Ishikawa (cell line): ENCODE measurements at regions not wholly inside any gene's neighbourhood (a gene's known extent, or its start where the extent isn't known, plus 50 kb on each side); places are given as distances from the start of the nearest gene placed in this dataset.

Experiments
- CEBPB ChIP-seq: IDR thresholded peaks from 2 replicates; pipeline ENCODE4 v1.6.1; 2012
- EP300 ChIP-seq: IDR thresholded peaks from 2 replicates; pipeline ENCODE4 v1.6.1; 2012; ENCODE audit warnings: borderline replicate concordance
- MAX ChIP-seq: IDR thresholded peaks from 2 replicates; pipeline ENCODE4 v1.6.1; 2012
- RAD21 ChIP-seq: IDR thresholded peaks from 2 replicates; pipeline ENCODE4 v1.6.1; 2012; ENCODE audit warnings: low read depth
- REST ChIP-seq: IDR thresholded peaks from 2 replicates; pipeline ENCODE4 v1.6.1; 2012; ENCODE audit warnings: low read depth, mild to moderate bottlenecking
- TAF1 ChIP-seq: IDR thresholded peaks from 2 replicates; pipeline ENCODE4 v1.6.1; 2012; ENCODE audit warnings: low read depth, mild to moderate bottlenecking
- TCF12 ChIP-seq: IDR thresholded peaks from 2 replicates; pipeline ENCODE4 v1.6.1; 2012; ENCODE audit warnings: low read depth
- USF1 ChIP-seq: IDR thresholded peaks from 2 replicates; pipeline ENCODE4 v1.6.1; 2012
- ZBTB7A ChIP-seq: IDR thresholded peaks from 2 replicates; pipeline ENCODE4 v1.6.1; 2012; ENCODE audit warnings: low read depth

- TF ChIP-seq TAF1 (no peak), EP300 (no peak), ZBTB7A (no peak), MAX (no peak), RAD21 (no peak), CEBPB (no peak), USF1 (no peak), TCF12 (no peak), REST (no peak)
Measured at GRCh38 chr9:7668541-7668940, 131.0 kb downstream of the DMAC1 start.
